Upper lobe of left lung (tissue), 6 donors: ENCODE measurements at regions not wholly inside any gene's neighbourhood (a gene's known extent, or its start where the extent isn't known, plus 50 kb on each side); places are given as distances from the start of the nearest gene placed in this dataset.

ENCODE experiments used
- ATAC-seq, 2 donors: fragments of 200-7000 bp; cut with Tn5 transposase; one replicate each; pipeline ENCODE4 v1.9.1; 2022; ENCODE audit warnings: mild to moderate bottlenecking in 2 of 2, moderate library complexity in 2 of 2; ENCODE audit not compliant: low FRiP score in 2 of 2
- DNase-seq, 2 donors: peaks; one replicate each; pipeline ENCODE4 v3.0.0-alpha.2; 2019 to 2020
- H3K27ac ChIP-seq, 4 donors: fragments of 200-600 bp; sonication (generic); one replicate each; pipeline ENCODE4 v1.5.1; 2016 to 2019
- H3K27me3 ChIP-seq, 4 donors: fragments of 200-600 bp; sonication (generic); one replicate each; pipeline ENCODE4 v1.5.1; 2017 to 2019
- H3K36me3 ChIP-seq, 4 donors: fragments of 200-600 bp; sonication (generic); one replicate each; pipeline ENCODE4 v1.5.1; 2016 to 2019
- H3K4me1 ChIP-seq, 4 donors: fragments of 200-600 bp; sonication (generic); one replicate each; pipeline ENCODE4 v1.5.1; 2018 to 2019
- H3K4me3 ChIP-seq, 4 donors: fragments of 200-600 bp; sonication (generic); one replicate each; pipeline ENCODE4 v1.5.1; 2017 to 2019; ENCODE audit warnings: mild to moderate bottlenecking in 2 of 4, moderate library complexity in 1 of 4
- H3K9me3 ChIP-seq, 4 donors: fragments of 200-600 bp; sonication (generic); one replicate each; pipeline ENCODE4 v1.5.1; 2018 to 2019
- CTCF ChIP-seq, 6 experiments: fragments of 450-650 bp in 4 of 6; fragments of 200-600 bp in 2 of 6; sonication (generic) in 2 of 6; IDR thresholded peaks; one replicate each; pipeline ENCODE4 v1.5.1; 2016 to 2019; ENCODE audit warnings: antibody characterized with exemption in 6 of 6
- EP300 ChIP-seq, 4 donors: sonication (generic); formaldehyde crosslinking; IDR thresholded peaks; one replicate each; pipeline ENCODE4 v1.5.1; 2017; ENCODE audit warnings: antibody characterized with exemption in 4 of 4, control low read depth in 2 of 4
- POLR2A ChIP-seq, 4 donors: fragments of 450-650 bp; IDR thresholded peaks; one replicate each; pipeline ENCODE4 v1.5.1; 2016 to 2017; ENCODE audit warnings: antibody characterized with exemption in 4 of 4, mild to moderate bottlenecking in 2 of 4
- POLR2AphosphoS5 ChIP-seq, 2 donors: sonication (generic); formaldehyde crosslinking; IDR thresholded peaks; one replicate each; pipeline ENCODE4 v1.5.1; 2017; ENCODE audit warnings: antibody characterized with exemption in 2 of 2
- WGBS, 2 donors: methylation state at CpG; one replicate each; pipeline ENCODE4 v1.1.5; 2017 to 2018; 5-methylcytosine and 5-hydroxymethylcytosine counted together
- donor health status: DM: no; HTN: no; CAD: no; lungs with moderate emphysema.
- donor health status: DM: no; HTN: yes; CAD: no; lungs with severe emphysema.

DNA sequence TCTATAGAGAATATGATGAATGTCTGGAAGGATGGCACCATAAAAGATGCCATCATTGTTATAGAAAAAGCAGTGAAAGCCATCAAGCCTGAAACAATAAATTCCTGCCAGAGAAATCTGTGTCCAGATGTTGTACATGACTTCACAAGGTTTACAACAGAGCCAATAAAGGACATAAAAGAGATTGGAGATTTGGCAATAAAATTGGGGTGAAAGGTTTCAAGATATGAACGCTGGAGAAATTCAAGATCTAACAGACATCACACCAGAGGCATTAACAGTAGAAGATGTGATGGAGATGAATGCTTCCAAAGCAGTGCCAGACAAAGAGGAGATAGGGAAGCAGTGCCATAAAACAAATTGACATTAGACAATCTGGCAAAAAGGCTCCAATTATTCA is 518.8 kb upstream of the ACVR2A start:
- H3K9me3 ChIP-seq: peaks cover 0 to 7% (median 4%) of the 10 kb centered on the region in 4 donors
- no peak overlapping the region for H3K4me3 ChIP-seq
- no peak overlapping the region for H3K27ac ChIP-seq
- WGBS, 2 donors: 55 to 56% methylated on average over 1 of the region's 1 CpG
- H3K4me1 ChIP-seq: no peaks in the 10 kb centered on the region
- ATAC-seq (no peak), DNase-seq (no peak)
- TF ChIP-seq POLR2AphosphoS5 (IDR thresholded peaks at IDR 0.05) (no peak), POLR2A (IDR thresholded peaks at IDR 0.05) (no peak), EP300 (IDR thresholded peaks at IDR 0.05) (no peak), CTCF (IDR thresholded peaks at IDR 0.05) (no peak)
- no peaks in the 10 kb centered on the region for H3K36me3 ChIP-seq
- H3K27me3 ChIP-seq: no peaks in the 10 kb centered on the region

DNA sequence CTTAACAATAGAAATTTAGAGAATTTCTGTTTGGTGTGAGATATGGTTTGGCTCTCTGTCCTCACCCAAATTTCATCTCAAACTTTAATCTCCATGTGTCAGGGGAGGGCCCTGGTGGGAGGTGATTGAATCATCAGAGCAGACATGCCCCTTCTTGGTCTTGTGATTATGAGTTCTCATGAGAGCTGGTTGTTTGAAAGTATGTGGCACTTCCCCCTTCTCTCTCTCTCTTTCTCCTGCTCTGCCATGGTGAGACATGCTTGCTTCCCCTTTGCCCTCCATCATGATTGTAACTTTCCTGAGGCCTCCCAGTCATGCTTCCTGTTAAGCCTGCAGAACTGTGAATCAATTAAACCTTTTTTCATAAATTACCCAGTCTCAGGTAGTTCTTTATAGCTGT is 524.7 kb upstream of the ACVR2A start:
- DNase-seq (no peak), ATAC-seq (no peak)
- Histone ChIP-seq H3K4me3 (no peak overlapping the region), H3K4me1 (no peaks in the 10 kb centered on the region), H3K9me3 (peaks cover 0 to 22% (median 15%) of the 10 kb centered on the region in 4 donors), H3K27me3 (no peaks in the 10 kb centered on the region), H3K36me3 (no peaks in the 10 kb centered on the region), H3K27ac (no peak overlapping the region)
- TF ChIP-seq POLR2A (IDR thresholded peaks at IDR 0.05) (no peak), CTCF (IDR thresholded peaks at IDR 0.05) (no peak), EP300 (IDR thresholded peaks at IDR 0.05) (no peak), POLR2AphosphoS5 (IDR thresholded peaks at IDR 0.05) (no peak)

DNA sequence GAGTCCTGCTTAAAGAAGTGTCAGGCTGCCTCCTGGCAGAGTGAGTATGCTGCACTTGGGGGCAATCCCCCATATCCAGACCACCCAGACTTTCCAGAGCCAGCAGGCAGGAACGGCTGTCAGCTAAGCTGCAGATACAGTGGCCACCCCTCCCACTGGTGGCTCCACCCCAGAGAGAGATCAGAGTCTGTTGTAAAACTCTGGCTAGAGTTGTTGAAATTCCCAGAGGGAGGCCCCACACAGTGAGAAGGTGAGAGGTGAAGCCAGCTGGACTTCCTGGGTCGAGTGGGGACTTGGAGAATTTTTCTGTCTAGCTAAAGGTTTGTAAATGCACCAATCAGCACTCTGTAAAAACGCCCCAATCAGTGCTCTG is 533.8 kb upstream of the ACVR2A start:
- Histone ChIP-seq H3K4me3 (no peak overlapping the region), H3K36me3 (no peaks in the 10 kb centered on the region), H3K27me3 (no peaks in the 10 kb centered on the region), H3K27ac (no peak overlapping the region), H3K4me1 (no peaks in the 10 kb centered on the region), H3K9me3 (no peaks in the 10 kb centered on the region)
- TF ChIP-seq POLR2AphosphoS5 (IDR thresholded peaks at IDR 0.05) (no peak), EP300 (IDR thresholded peaks at IDR 0.05) (no peak), CTCF (IDR thresholded peaks at IDR 0.05) (no peak), POLR2A (IDR thresholded peaks at IDR 0.05) (no peak)
- ATAC-seq (no peak), DNase-seq (no peak)
- WGBS, 2 donors: 35 to 52% methylated on average over 3 of the region's 3 CpGs

- Histone ChIP-seq H3K4me3 (no peak overlapping the region), H3K9me3 (no peaks in the 10 kb centered on the region), H3K4me1 (no peaks in the 10 kb centered on the region), H3K36me3 (no peaks in the 10 kb centered on the region), H3K27me3 (no peaks in the 10 kb centered on the region), H3K27ac (no peak overlapping the region)
- ATAC-seq (no peak), DNase-seq (no peak)
- TF ChIP-seq POLR2A (IDR thresholded peaks at IDR 0.05) (no peak), CTCF (IDR thresholded peaks at IDR 0.05) (no peak), EP300 (IDR thresholded peaks at IDR 0.05) (no peak), POLR2AphosphoS5 (IDR thresholded peaks at IDR 0.05) (no peak)
- 81 to 83% methylated on average over 2 of the region's 2 CpGs for WGBS, 2 donors
Measured at GRCh38 chr2:147310335-147311057, 534.3 kb upstream of the ACVR2A start.

GRCh38 chr2:147297820-147298219 is 547.0 kb upstream of the ACVR2A start:
- TF ChIP-seq POLR2A (IDR thresholded peaks at IDR 0.05): no peak
- no peak for TF ChIP-seq CTCF (IDR thresholded peaks at IDR 0.05)
- no peak for TF ChIP-seq POLR2AphosphoS5 (IDR thresholded peaks at IDR 0.05)
- no peak for TF ChIP-seq EP300 (IDR thresholded peaks at IDR 0.05)
- no peaks in the 10 kb centered on the region for H3K36me3 ChIP-seq
- no peak for ATAC-seq

More at GRCh38 chr2:147297820-147298219, 547.0 kb upstream of the ACVR2A start:
- no peak overlapping the region for H3K4me3 ChIP-seq
- H3K4me1 ChIP-seq: no peaks in the 10 kb centered on the region
- no peaks in the 10 kb centered on the region for H3K27me3 ChIP-seq
- H3K27ac ChIP-seq: no peak overlapping the region
- no peaks in the 10 kb centered on the region for H3K9me3 ChIP-seq
- WGBS, 2 donors: 75 to 81% methylated on average over 3 of the region's 3 CpGs
- DNase-seq: no peak
